WTC11 (cell line): ENCODE measurements at regions not wholly inside any gene's neighbourhood (a gene's known extent, or its start where the extent isn't known, plus 50 kb on each side); places are given as distances from the start of the nearest gene placed in this dataset.

Experiments
- ATAC-seq: fragments of 200-7000 bp; cut with Tn5 transposase; 2 replicates; pipeline ENCODE4 v1.10.0; 2021; ENCODE audit warnings: mild to moderate bottlenecking, moderate library complexity
- CTCF ChIA-PET: fragments of 300-600 bp; sonication (Branson Sonifier 250); formaldehyde crosslinking; loops from one replicate; lab custom pipeline; 2021; ENCODE audit warnings: antibody characterized with exemption; lab: Charles Lee
- POLR2A ChIA-PET: fragments of 350-600 bp; sonication (Branson Sonifier 250); formaldehyde crosslinking; loops from one replicate; lab custom pipeline; 2021; ENCODE audit warnings: antibody characterized with exemption; lab: Charles Lee
- DNase-seq: peaks from one replicate; pipeline ENCODE4 v3.0.0; 2021; ENCODE audit warnings: low spot score
- H3K27ac Mint-ChIP-seq: 2 replicates; pipeline ENCODE4 v1.8.0; 2021; ENCODE audit warnings: mixed read lengths
- H3K27me3 Mint-ChIP-seq: 2 replicates; pipeline ENCODE4 v1.8.0; 2021; ENCODE audit warnings: low read depth, mild to moderate bottlenecking, moderate library complexity, mixed read lengths
- H3K36me3 Mint-ChIP-seq: 2 replicates; pipeline ENCODE4 v1.8.0; 2021; ENCODE audit warnings: mixed read lengths
- H3K4me1 Mint-ChIP-seq: 2 replicates; pipeline ENCODE4 v1.8.0; 2022; ENCODE audit warnings: mixed read lengths
- H3K4me3 Mint-ChIP-seq: 2 replicates; pipeline ENCODE4 v1.8.0; 2021; ENCODE audit warnings: mild to moderate bottlenecking, moderate library complexity, mixed read lengths
- H3K9me3 Mint-ChIP-seq: 2 replicates; pipeline ENCODE4 v1.8.0; 2021; ENCODE audit warnings: mixed read lengths
- CBFB ChIP-seq: sonication (generic); formaldehyde crosslinking; IDR thresholded peaks from 2 replicates; pipeline ENCODE4 v1.8.1; 2022; ENCODE audit warnings: mild to moderate bottlenecking, low read depth, missing genetic modification reagents
- CREB1 ChIP-seq: sonication (generic); formaldehyde crosslinking; IDR thresholded peaks from 2 replicates; pipeline ENCODE4 v1.8.0; 2023; ENCODE audit warnings: mild to moderate bottlenecking, missing genetic modification reagents
- ELF4 ChIP-seq: sonication (generic); formaldehyde crosslinking; IDR thresholded peaks from 2 replicates; pipeline ENCODE4 v1.8.1; 2022; ENCODE audit warnings: low read depth, mild to moderate bottlenecking, moderate library complexity, missing genetic modification reagents
- FOXJ3 ChIP-seq: sonication (generic); formaldehyde crosslinking; IDR thresholded peaks from 2 replicates; pipeline ENCODE4 v1.9.0; 2021; ENCODE audit warnings: missing genetic modification reagents, mild to moderate bottlenecking, borderline replicate concordance
- GRHL2 ChIP-seq: fragments of 250-450 bp; sonication (Bioruptor Pico); IDR thresholded peaks from 2 replicates; pipeline ENCODE4 v1.8.0; 2022; ENCODE audit warnings: mild to moderate bottlenecking, moderate library complexity; ENCODE audit not compliant: insufficient replicate concordance, severe bottlenecking
- JUN ChIP-seq: sonication (generic); formaldehyde crosslinking; IDR thresholded peaks from 2 replicates; pipeline ENCODE4 v1.8.0; 2023; ENCODE audit warnings: mild to moderate bottlenecking, missing genetic modification reagents
- KAT7 ChIP-seq: sonication (generic); formaldehyde crosslinking; IDR thresholded peaks from 2 replicates; pipeline ENCODE4 v1.8.1; 2023; ENCODE audit warnings: missing genetic modification reagents, mild to moderate bottlenecking, borderline replicate concordance
- MXD4 ChIP-seq: fragments of 250-450 bp; sonication (Bioruptor Pico); IDR thresholded peaks from 2 replicates; pipeline ENCODE4 v1.8.0; 2021; ENCODE audit warnings: mild to moderate bottlenecking, moderate library complexity, borderline replicate concordance
- NFYB ChIP-seq: sonication (generic); formaldehyde crosslinking; conservative IDR thresholded peaks from 2 replicates; pipeline ENCODE4 v1.8.0; 2022; ENCODE audit warnings: low read depth, missing genetic modification reagents
- OVOL2 ChIP-seq: fragments of 250-450 bp; sonication (Bioruptor Pico); IDR thresholded peaks from 2 replicates; pipeline ENCODE4 v1.9.0; 2021; ENCODE audit warnings: mild to moderate bottlenecking, borderline replicate concordance
- TCF7 ChIP-seq: sonication (generic); formaldehyde crosslinking; IDR thresholded peaks from 2 replicates; pipeline ENCODE4 v1.8.0; 2022; ENCODE audit warnings: mild to moderate bottlenecking, low read depth, missing genetic modification reagents, moderate library complexity
- TEAD4 ChIP-seq: sonication (generic); formaldehyde crosslinking; IDR thresholded peaks from 2 replicates; pipeline ENCODE4 v1.8.0; 2022; ENCODE audit warnings: mild to moderate bottlenecking, missing genetic modification reagents
- TP53 ChIP-seq: sonication (generic); formaldehyde crosslinking; IDR thresholded peaks from 2 replicates; pipeline ENCODE4 v1.8.1; 2023; ENCODE audit warnings: mild to moderate bottlenecking, missing genetic modification reagents
- USF1 ChIP-seq: sonication (generic); formaldehyde crosslinking; IDR thresholded peaks from 2 replicates; pipeline ENCODE4 v1.8.0; 2022; ENCODE audit warnings: mild to moderate bottlenecking, missing genetic modification reagents
- USF2 ChIP-seq: sonication (generic); formaldehyde crosslinking; IDR thresholded peaks from 2 replicates; pipeline ENCODE4 v1.8.1; 2023; ENCODE audit warnings: mild to moderate bottlenecking, missing genetic modification reagents, moderate library complexity
- ZNF219 ChIP-seq: sonication (generic); formaldehyde crosslinking; IDR thresholded peaks from 2 replicates; pipeline ENCODE4 v1.8.0; 2023; ENCODE audit warnings: missing genetic modification reagents, mild to moderate bottlenecking, borderline replicate concordance
- ZNF317 ChIP-seq: sonication (generic); formaldehyde crosslinking; IDR thresholded peaks from 2 replicates; pipeline ENCODE4 v1.8.1; 2023; ENCODE audit warnings: low read depth, mild to moderate bottlenecking, moderate library complexity, missing genetic modification reagents, borderline replicate concordance
- ZNF396 ChIP-seq: fragments of 250-450 bp; sonication (Bioruptor Pico); IDR thresholded peaks from 2 replicates; pipeline ENCODE4 v1.8.0; 2021; ENCODE audit warnings: mild to moderate bottlenecking, moderate library complexity, borderline replicate concordance
- ZSCAN18 ChIP-seq: fragments of 250-450 bp; sonication (Bioruptor Pico); IDR thresholded peaks from 2 replicates; pipeline ENCODE4 v2.1.2; 2022; ENCODE audit warnings: mild to moderate bottlenecking, moderate library complexity
- TF ChIP-seq, protein P1 (sequence below): sonication (generic); formaldehyde crosslinking; IDR thresholded peaks from 2 replicates; pipeline ENCODE4 v1.8.1; 2023; ENCODE audit warnings: mild to moderate bottlenecking, moderate library complexity, missing genetic modification reagents
- TF ChIP-seq, protein P2 (sequence below): fragments of 250-450 bp; sonication (Bioruptor Pico); IDR thresholded peaks from 2 replicates; pipeline ENCODE4 v1.8.0; 2021; ENCODE audit warnings: mild to moderate bottlenecking

DNA sequence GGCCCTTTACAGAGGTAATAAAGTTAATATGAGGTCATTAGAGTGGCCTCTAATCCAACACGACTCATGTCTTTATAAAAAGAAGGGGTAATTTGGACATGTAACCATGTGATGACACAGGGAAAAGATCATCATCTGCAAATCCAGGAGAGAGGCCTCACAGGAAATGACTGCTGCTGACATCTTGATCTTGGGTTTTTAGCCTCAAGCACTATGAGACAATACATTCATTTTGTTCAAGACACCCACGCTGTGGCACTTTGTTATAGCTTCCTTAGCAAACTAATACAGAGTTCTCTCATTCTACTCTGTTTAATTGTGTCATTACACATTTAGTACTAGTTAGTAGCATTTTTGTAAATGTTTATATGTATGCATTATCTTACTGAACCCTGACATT, 64.0 kb upstream of the RUNX1 start (continued):
- no peak for TF ChIP-seq ZNF317 (CRISPR knock-in tag)
- TF ChIP-seq ZNF396 (CRISPR knock-in tag), result no peak
- no peak for TF ChIP-seq CBFB
- TF ChIP-seq, protein P1, sequence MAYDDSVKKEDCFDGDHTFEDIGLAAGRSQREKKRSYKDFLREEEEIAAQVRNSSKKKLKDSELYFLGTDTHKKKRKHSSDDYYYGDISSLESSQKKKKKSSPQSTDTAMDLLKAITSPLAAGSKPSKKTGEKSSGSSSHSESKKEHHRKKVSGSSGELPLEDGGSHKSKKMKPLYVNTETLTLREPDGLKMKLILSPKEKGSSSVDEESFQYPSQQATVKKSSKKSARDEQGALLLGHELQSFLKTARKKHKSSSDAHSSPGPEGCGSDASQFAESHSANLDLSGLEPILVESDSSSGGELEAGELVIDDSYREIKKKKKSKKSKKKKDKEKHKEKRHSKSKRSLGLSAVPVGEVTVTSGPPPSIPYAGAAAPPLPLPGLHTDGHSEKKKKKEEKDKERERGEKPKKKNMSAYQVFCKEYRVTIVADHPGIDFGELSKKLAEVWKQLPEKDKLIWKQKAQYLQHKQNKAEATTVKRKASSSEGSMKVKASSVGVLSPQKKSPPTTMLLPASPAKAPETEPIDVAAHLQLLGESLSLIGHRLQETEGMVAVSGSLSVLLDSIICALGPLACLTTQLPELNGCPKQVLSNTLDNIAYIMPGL, result no peak
- TF ChIP-seq ELF4 (CRISPR knock-in tag), result no peak
- TF ChIP-seq FOXJ3 (CRISPR knock-in tag), result no peak
- no peak for TF ChIP-seq MXD4 (CRISPR knock-in tag)
- no peak for TF ChIP-seq KAT7 (CRISPR knock-in tag)
- TF ChIP-seq TCF7 (CRISPR knock-in tag), result no peak
- no peak for TF ChIP-seq GRHL2 (CRISPR knock-in tag)
- TF ChIP-seq, protein P2, sequence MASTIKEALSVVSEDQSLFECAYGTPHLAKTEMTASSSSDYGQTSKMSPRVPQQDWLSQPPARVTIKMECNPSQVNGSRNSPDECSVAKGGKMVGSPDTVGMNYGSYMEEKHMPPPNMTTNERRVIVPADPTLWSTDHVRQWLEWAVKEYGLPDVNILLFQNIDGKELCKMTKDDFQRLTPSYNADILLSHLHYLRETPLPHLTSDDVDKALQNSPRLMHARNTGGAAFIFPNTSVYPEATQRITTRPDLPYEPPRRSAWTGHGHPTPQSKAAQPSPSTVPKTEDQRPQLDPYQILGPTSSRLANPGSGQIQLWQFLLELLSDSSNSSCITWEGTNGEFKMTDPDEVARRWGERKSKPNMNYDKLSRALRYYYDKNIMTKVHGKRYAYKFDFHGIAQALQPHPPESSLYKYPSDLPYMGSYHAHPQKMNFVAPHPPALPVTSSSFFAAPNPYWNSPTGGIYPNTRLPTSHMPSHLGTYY (CRISPR knock-in tag), result no peak
- TF ChIP-seq TEAD4 (CRISPR knock-in tag), result no peak
- TF ChIP-seq ZSCAN18 (CRISPR knock-in tag), result no peak
- no peak for TF ChIP-seq USF1 (CRISPR knock-in tag)

DNA sequence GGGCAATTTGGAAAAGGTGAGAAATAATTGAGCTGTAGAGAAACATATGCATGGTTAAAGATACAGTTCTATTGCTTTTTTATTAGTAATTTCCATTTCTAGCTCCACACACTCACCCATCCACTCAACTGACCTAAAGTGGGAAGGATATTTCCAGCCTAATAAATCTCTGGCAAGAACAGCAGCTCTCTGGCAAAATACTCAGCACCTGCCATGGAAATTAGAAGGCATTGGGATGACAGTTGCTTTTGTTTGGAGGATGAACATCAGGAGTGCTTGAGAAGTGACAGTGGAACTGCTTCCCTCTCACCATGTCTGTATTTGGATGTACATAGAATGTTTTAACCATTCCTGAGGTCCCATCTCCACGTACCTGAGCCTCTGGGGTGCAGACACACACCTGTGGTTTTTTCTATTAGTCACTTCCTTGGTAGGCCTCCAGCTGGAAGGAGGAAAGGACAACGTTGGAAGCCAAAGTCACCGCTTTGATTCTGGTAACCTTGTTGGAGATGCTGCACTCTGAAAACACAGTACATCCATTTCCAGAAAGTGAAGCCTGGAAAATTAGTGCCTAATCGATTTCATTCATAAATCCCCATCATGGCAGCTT, 62.3 kb upstream of the RUNX1 start:
- no peak for DNase-seq
- Mint-ChIP-seq H3K36me3 (no peaks in the 10 kb centered on the region), H3K4me1 (no peaks in the 10 kb centered on the region), H3K4me3 (no peak overlapping the region), H3K27me3 (no peaks in the 10 kb centered on the region; the same call in 1 of the 2 replicates), H3K9me3 (peaks cover 7% of the 10 kb centered on the region), H3K27ac (no peak overlapping the region)
- CTCF ChIA-PET, result interaction anchor here (0.9 kb wide), 1 partner anchor 729 kb away, joined by 3 read pairs; no protein-coding TSS in a partner anchor
- POLR2A ChIA-PET, result no interaction called here
- no peak for TF ChIP-seq TP53 (CRISPR knock-in tag)
- TF ChIP-seq, all 79 proteins: peak for 0
- ATAC-seq, result no peak

GRCh38 chr21:35108887-35109286, 59.8 kb upstream of the RUNX1 start:
- ChIA-PET CTCF (no interaction called here), POLR2A (no interaction called here)
- DNase-seq (no peak), ATAC-seq (no peak)
- no peak overlapping the region for H3K4me3 Mint-ChIP-seq
- no peaks in the 10 kb centered on the region for H3K27me3 Mint-ChIP-seq
- no peak overlapping the region for H3K27ac Mint-ChIP-seq
- H3K4me1 Mint-ChIP-seq, result no peaks in the 10 kb centered on the region
- H3K36me3 Mint-ChIP-seq, result no peaks in the 10 kb centered on the region
- TF ChIP-seq ZNF219 (CRISPR knock-in tag) (no peak), CREB1 (CRISPR knock-in tag) (no peak), JUN (CRISPR knock-in tag) (no peak), USF2 (CRISPR knock-in tag) (no peak), CBFB (no peak), OVOL2 (CRISPR knock-in tag) (no peak), NFYB (no peak)
- H3K9me3 Mint-ChIP-seq, result peaks cover 4% of the 10 kb centered on the region; the same call in 1 of the 2 replicates
